ENCODE measurements at regions not wholly inside any gene's neighbourhood (a gene's known extent, or its start where the extent isn't known, plus 50 kb on each side); places are given as distances from the start of the nearest gene placed in this dataset.

GRCh38 chr16:86991679-86992078 is 325.5 kb downstream of the C16orf95 start:
- H3K27me3 ChIP-seq (ENCODE audit: control insufficient read depth in 5 of 5, insufficient read depth in 4 of 5, low read length in 5 of 5): peaks cover 26 to 40% (median 32%) of the 10 kb centered on the region in 5 donors

GRCh38 chr16:86992587-86992986 is 324.6 kb downstream of the C16orf95 start:
- Histone ChIP-seq H3K9me3 (ENCODE audit: control insufficient read depth in 5 of 5, low read length in 5 of 5) (peaks cover 0 to 4% (median 0%) of the 10 kb centered on the region in 5 donors), H3K9ac (ENCODE audit: low read length in 5 of 5) (no peak overlapping the region), H3K27me3 (ENCODE audit: control insufficient read depth in 5 of 5, insufficient read depth in 4 of 5, low read length in 5 of 5) (peaks cover 26 to 44% (median 36%) of the 10 kb centered on the region in 5 donors), H3K36me3 (ENCODE audit: control insufficient read depth in 5 of 5, insufficient read depth in 5 of 5, low read length in 5 of 5) (no peaks in the 10 kb centered on the region), H3K4me3 (ENCODE audit: low read depth in 1 of 5, low read length in 5 of 5) (no peak overlapping the region), H3K27ac (ENCODE audit: low read depth, low read length) (no peak overlapping the region), H3K4me1 (ENCODE audit: control insufficient read depth in 5 of 5, insufficient read depth in 5 of 5, low read length in 5 of 5) (no peaks in the 10 kb centered on the region)

More at GRCh38 chr16:86991679-86992078, 325.5 kb downstream of the C16orf95 start:
- Histone ChIP-seq H3K4me3 (ENCODE audit: low read depth in 1 of 5, low read length in 5 of 5) (no peak overlapping the region), H3K9ac (ENCODE audit: low read length in 5 of 5) (no peak overlapping the region), H3K9me3 (ENCODE audit: control insufficient read depth in 5 of 5, low read length in 5 of 5) (peaks cover 0 to 4% (median 0%) of the 10 kb centered on the region in 5 donors), H3K27ac (ENCODE audit: low read depth, low read length) (no peak overlapping the region), H3K4me1 (ENCODE audit: control insufficient read depth in 5 of 5, insufficient read depth in 5 of 5, low read length in 5 of 5) (no peaks in the 10 kb centered on the region), H3K36me3 (ENCODE audit: control insufficient read depth in 5 of 5, insufficient read depth in 5 of 5, low read length in 5 of 5) (no peaks in the 10 kb centered on the region)

GRCh38 chr16:86993426-86994110 is 323.6 kb downstream of the C16orf95 start:
- Histone ChIP-seq H3K4me1 (ENCODE audit: control insufficient read depth in 5 of 5, insufficient read depth in 5 of 5, low read length in 5 of 5) (no peaks in the 10 kb centered on the region), H3K27me3 (ENCODE audit: control insufficient read depth in 5 of 5, insufficient read depth in 4 of 5, low read length in 5 of 5) (peaks cover 23 to 46% (median 33%) of the 10 kb centered on the region in 5 donors), H3K9me3 (ENCODE audit: control insufficient read depth in 5 of 5, low read length in 5 of 5) (peaks cover 0 to 4% (median 0%) of the 10 kb centered on the region in 5 donors), H3K9ac (ENCODE audit: low read length in 5 of 5) (no peak overlapping the region), H3K36me3 (ENCODE audit: control insufficient read depth in 5 of 5, insufficient read depth in 5 of 5, low read length in 5 of 5) (no peaks in the 10 kb centered on the region), H3K27ac (ENCODE audit: low read depth, low read length) (no peak overlapping the region), H3K4me3 (ENCODE audit: low read depth in 1 of 5, low read length in 5 of 5) (no peak overlapping the region)

DNA sequence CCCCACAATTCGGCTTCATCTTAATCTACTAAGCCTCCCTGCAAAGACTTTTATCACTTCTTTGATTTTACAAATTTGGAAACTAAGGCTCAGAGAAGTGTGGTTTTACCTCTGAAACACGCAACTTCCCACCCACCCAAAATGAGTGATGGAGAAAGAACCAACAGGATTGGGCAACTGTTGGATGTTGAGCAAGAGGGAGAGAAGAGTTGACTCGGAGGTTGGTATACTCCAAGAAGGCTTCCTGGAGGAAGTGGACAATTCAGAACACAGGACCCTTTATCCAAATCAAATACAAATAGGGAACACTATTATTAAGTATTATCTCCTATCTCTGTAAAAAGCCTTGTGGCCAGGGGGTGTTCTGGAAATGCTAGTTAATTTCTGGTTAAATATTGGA is 323.0 kb downstream of the C16orf95 start:
- H3K36me3 ChIP-seq (ENCODE audit: control insufficient read depth in 5 of 5, insufficient read depth in 5 of 5, low read length in 5 of 5): no peaks in the 10 kb centered on the region

GRCh38 chr16:86994651-86995171 is 322.5 kb downstream of the C16orf95 start:
- H3K36me3 ChIP-seq (ENCODE audit: control insufficient read depth in 5 of 5, insufficient read depth in 5 of 5, low read length in 5 of 5): no peaks in the 10 kb centered on the region
- peaks cover 0 to 4% (median 0%) of the 10 kb centered on the region in 5 donors for H3K9me3 ChIP-seq (ENCODE audit: control insufficient read depth in 5 of 5, low read length in 5 of 5)
- H3K4me3 ChIP-seq (ENCODE audit: low read depth in 1 of 5, low read length in 5 of 5): no peak overlapping the region
- no peak overlapping the region for H3K27ac ChIP-seq (ENCODE audit: low read depth, low read length)
- H3K9ac ChIP-seq (ENCODE audit: low read length in 5 of 5): no peak overlapping the region
- no peaks in the 10 kb centered on the region for H3K4me1 ChIP-seq (ENCODE audit: control insufficient read depth in 5 of 5, insufficient read depth in 5 of 5, low read length in 5 of 5)
- peaks cover 23 to 50% (median 26%) of the 10 kb centered on the region in 5 donors for H3K27me3 ChIP-seq (ENCODE audit: control insufficient read depth in 5 of 5, insufficient read depth in 4 of 5, low read length in 5 of 5)

More for the DNA sequence above, 323.0 kb downstream of the C16orf95 start:
- Histone ChIP-seq H3K9ac (ENCODE audit: low read length in 5 of 5) (no peak overlapping the region), H3K4me3 (ENCODE audit: low read depth in 1 of 5, low read length in 5 of 5) (no peak overlapping the region), H3K4me1 (ENCODE audit: control insufficient read depth in 5 of 5, insufficient read depth in 5 of 5, low read length in 5 of 5) (no peaks in the 10 kb centered on the region), H3K27ac (ENCODE audit: low read depth, low read length) (no peak overlapping the region), H3K27me3 (ENCODE audit: control insufficient read depth in 5 of 5, insufficient read depth in 4 of 5, low read length in 5 of 5) (peaks cover 23 to 47% (median 27%) of the 10 kb centered on the region in 5 donors), H3K9me3 (ENCODE audit: control insufficient read depth in 5 of 5, low read length in 5 of 5) (peaks cover 0 to 4% (median 0%) of the 10 kb centered on the region in 5 donors)

GRCh38 chr16:86995456-86995855 is 321.7 kb downstream of the C16orf95 start:
- Histone ChIP-seq H3K9ac (ENCODE audit: low read length in 5 of 5) (no peak overlapping the region), H3K4me3 (ENCODE audit: low read depth in 1 of 5, low read length in 5 of 5) (no peak overlapping the region), H3K27me3 (ENCODE audit: control insufficient read depth in 5 of 5, insufficient read depth in 4 of 5, low read length in 5 of 5) (peaks cover 21 to 55% (median 28%) of the 10 kb centered on the region in 5 donors), H3K36me3 (ENCODE audit: control insufficient read depth in 5 of 5, insufficient read depth in 5 of 5, low read length in 5 of 5) (no peaks in the 10 kb centered on the region), H3K4me1 (ENCODE audit: control insufficient read depth in 5 of 5, insufficient read depth in 5 of 5, low read length in 5 of 5) (no peaks in the 10 kb centered on the region), H3K9me3 (ENCODE audit: control insufficient read depth in 5 of 5, low read length in 5 of 5) (peaks cover 0 to 4% (median 0%) of the 10 kb centered on the region in 5 donors), H3K27ac (ENCODE audit: low read depth, low read length) (no peak overlapping the region)

DNA sequence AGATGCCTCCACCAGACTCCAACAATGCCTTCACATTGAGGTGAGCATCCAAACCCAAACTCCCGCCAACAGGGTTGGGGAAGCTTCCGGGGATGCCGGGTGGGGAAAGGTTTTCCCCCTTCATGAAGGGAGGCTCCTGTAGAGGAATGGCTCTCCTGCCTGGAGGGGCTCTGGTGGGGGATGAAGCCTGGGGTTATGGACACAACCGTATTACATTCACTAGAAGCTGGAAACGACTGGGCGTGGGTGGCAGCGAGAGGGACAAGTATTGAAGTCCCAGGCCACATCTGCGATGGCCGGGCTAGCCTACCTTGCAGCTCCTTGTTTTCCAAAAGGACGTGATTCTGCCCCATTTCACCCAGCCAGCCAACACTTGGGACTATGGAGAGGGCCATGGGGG is 321.1 kb downstream of the C16orf95 start:
- no peaks in the 10 kb centered on the region for H3K36me3 ChIP-seq (ENCODE audit: control insufficient read depth in 5 of 5, insufficient read depth in 5 of 5, low read length in 5 of 5)
- peaks cover 0 to 4% (median 0%) of the 10 kb centered on the region in 5 donors for H3K9me3 ChIP-seq (ENCODE audit: control insufficient read depth in 5 of 5, low read length in 5 of 5)
- no peak overlapping the region for H3K27ac ChIP-seq (ENCODE audit: low read depth, low read length)
- H3K4me1 ChIP-seq (ENCODE audit: control insufficient read depth in 5 of 5, insufficient read depth in 5 of 5, low read length in 5 of 5): no peaks in the 10 kb centered on the region
- H3K9ac ChIP-seq (ENCODE audit: low read length in 5 of 5): no peak overlapping the region
- H3K27me3 ChIP-seq (ENCODE audit: control insufficient read depth in 5 of 5, insufficient read depth in 4 of 5, low read length in 5 of 5): peaks cover 20 to 55% (median 27%) of the 10 kb centered on the region in 5 donors
- no peak overlapping the region for H3K4me3 ChIP-seq (ENCODE audit: low read depth in 1 of 5, low read length in 5 of 5)

DNA sequence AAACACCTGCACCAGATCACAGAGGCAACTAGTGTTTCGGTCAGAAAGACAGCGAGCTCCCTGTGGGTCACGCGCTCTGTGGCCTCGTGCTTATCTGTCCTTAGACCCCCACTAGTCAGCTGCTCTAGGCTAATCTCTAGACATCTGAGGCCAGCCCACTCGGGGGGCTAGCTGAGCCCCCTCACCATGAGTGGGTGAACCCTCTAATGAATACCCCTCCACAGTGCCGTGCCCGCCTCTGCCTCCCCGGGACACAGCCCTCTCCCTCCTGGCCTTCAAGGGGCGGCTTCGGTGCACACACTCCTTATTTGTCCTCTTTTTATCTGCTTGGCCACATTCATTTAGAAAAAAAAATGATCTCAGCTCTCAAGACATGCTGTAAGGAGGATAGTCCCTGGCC is 320.1 kb downstream of the C16orf95 start:
- H3K27ac ChIP-seq (ENCODE audit: low read depth, low read length): no peak overlapping the region
- peaks cover 20 to 51% (median 27%) of the 10 kb centered on the region in 5 donors for H3K27me3 ChIP-seq (ENCODE audit: control insufficient read depth in 5 of 5, insufficient read depth in 4 of 5, low read length in 5 of 5)
- H3K36me3 ChIP-seq (ENCODE audit: control insufficient read depth in 5 of 5, insufficient read depth in 5 of 5, low read length in 5 of 5): no peaks in the 10 kb centered on the region
- H3K4me3 ChIP-seq (ENCODE audit: low read depth in 1 of 5, low read length in 5 of 5): no peak overlapping the region
- no peak overlapping the region for H3K9ac ChIP-seq (ENCODE audit: low read length in 5 of 5)
- H3K4me1 ChIP-seq (ENCODE audit: control insufficient read depth in 5 of 5, insufficient read depth in 5 of 5, low read length in 5 of 5): no peaks in the 10 kb centered on the region
- peaks cover 0 to 4% (median 0%) of the 10 kb centered on the region in 5 donors for H3K9me3 ChIP-seq (ENCODE audit: control insufficient read depth in 5 of 5, low read length in 5 of 5)

DNA sequence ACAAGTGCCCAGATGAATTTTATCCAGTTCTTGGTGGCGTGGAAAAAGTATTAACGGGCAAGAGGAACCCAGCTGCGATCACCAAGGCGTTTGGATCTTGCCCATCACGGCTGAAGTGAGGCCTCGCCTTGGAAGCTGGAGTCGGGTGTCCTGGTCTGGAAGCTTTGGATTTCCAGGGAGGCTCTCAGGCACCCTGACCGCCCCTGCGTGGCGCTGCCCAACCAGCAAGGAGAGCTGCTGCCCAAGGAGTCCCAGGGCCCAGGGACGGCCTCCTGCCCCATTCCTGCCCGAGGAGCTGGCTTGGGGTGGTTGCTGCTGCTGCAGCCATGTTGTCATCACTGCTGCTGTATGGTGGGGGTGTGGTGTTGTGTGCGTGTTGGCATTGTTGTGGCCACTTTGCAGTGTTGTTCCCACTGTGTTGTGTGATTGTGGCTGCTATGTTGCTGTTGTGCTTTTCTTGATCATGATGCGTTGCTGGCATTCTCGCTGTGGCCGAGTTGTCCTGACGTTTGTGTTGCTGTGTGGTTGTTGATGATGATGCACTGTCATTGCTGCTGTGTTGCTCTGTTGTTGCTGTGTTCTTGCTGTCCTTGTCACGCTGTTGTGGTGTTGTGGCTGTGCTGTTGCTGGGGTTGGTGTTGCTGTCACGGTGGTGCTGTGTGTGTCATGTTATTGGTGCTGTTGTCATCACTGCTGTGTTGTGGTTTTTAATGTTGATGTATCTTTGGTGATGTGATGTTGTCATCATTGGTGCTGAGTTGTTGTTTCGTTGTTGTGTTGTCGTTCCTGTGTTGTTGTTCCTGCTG is 318.8 kb downstream of the C16orf95 start:
- H3K9ac ChIP-seq (ENCODE audit: low read length in 5 of 5): no peak overlapping the region
- H3K36me3 ChIP-seq (ENCODE audit: control insufficient read depth in 5 of 5, insufficient read depth in 5 of 5, low read length in 5 of 5): no peaks in the 10 kb centered on the region
- H3K27ac ChIP-seq (ENCODE audit: low read depth, low read length): no peak overlapping the region
- no peaks in the 10 kb centered on the region for H3K9me3 ChIP-seq (ENCODE audit: control insufficient read depth in 5 of 5, low read length in 5 of 5)
- no peak overlapping the region for H3K4me3 ChIP-seq (ENCODE audit: low read depth in 1 of 5, low read length in 5 of 5)
- H3K4me1 ChIP-seq (ENCODE audit: control insufficient read depth in 5 of 5, insufficient read depth in 5 of 5, low read length in 5 of 5): peaks cover 0 to 2% (median 0%) of the 10 kb centered on the region in 5 donors
- H3K27me3 ChIP-seq (ENCODE audit: control insufficient read depth in 5 of 5, insufficient read depth in 4 of 5, low read length in 5 of 5): peaks cover 20 to 50% (median 27%) of the 10 kb centered on the region in 5 donors

- H3K4me3 ChIP-seq (ENCODE audit: low read depth in 1 of 5, low read length in 5 of 5): no peak overlapping the region
- peaks cover 0 to 4% (median 0%) of the 10 kb centered on the region in 5 donors for H3K9me3 ChIP-seq (ENCODE audit: control insufficient read depth in 5 of 5, low read length in 5 of 5)
- H3K27ac ChIP-seq (ENCODE audit: low read depth, low read length): no peak overlapping the region
- no peak overlapping the region for H3K9ac ChIP-seq (ENCODE audit: low read length in 5 of 5)
- H3K27me3 ChIP-seq (ENCODE audit: control insufficient read depth in 5 of 5, insufficient read depth in 4 of 5, low read length in 5 of 5): peaks cover 12 to 36% (median 17%) of the 10 kb centered on the region in 5 donors
- no peaks in the 10 kb centered on the region for H3K36me3 ChIP-seq (ENCODE audit: control insufficient read depth in 5 of 5, insufficient read depth in 5 of 5, low read length in 5 of 5)
- H3K4me1 ChIP-seq (ENCODE audit: control insufficient read depth in 5 of 5, insufficient read depth in 5 of 5, low read length in 5 of 5): peaks cover 0 to 2% (median 0%) of the 10 kb centered on the region in 5 donors
Observed at GRCh38 chr16:87000001-87000400, 317.2 kb downstream of the C16orf95 start.
